HG03066 (cell line): ENCODE measurements at regions not wholly inside any gene's neighbourhood (a gene's known extent, or its start where the extent isn't known, plus 50 kb on each side); places are given as distances from the start of the nearest gene placed in this dataset.

ENCODE experiments used
- ATAC-seq: cut with Tn5 transposase; IDR thresholded peaks from one replicate; pipeline ENCODE4 v1.9.1; 2021; ENCODE audit warnings: low read depth; ENCODE audit not compliant: unreplicated experiment

GRCh38 chr1:219993554-219994433 is 52.5 kb downstream of the EPRS1 start:
- ATAC-seq = no peak

GRCh38 chr1:219991919-219992318 is 54.4 kb downstream of the EPRS1 start:
- no peak for ATAC-seq

DNA sequence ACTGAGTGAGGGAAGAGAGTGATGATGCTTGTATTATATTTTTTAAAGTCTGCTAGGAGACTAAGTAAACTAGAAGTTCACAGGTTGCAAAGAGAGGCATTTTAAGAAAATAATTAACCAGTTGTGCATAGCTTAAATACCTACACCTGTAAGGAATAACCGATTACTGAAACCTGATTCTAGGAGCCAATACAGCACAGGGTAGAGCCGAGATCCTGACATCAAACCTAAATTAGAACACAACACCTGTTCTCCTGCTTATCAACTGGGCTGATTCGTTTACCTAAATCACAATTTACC is 54.8 kb downstream of the EPRS1 start:
- no peak for ATAC-seq

- no peak for ATAC-seq
Measured at GRCh38 chr1:219990782-219991510, 55.4 kb downstream of the EPRS1 start.

DNA sequence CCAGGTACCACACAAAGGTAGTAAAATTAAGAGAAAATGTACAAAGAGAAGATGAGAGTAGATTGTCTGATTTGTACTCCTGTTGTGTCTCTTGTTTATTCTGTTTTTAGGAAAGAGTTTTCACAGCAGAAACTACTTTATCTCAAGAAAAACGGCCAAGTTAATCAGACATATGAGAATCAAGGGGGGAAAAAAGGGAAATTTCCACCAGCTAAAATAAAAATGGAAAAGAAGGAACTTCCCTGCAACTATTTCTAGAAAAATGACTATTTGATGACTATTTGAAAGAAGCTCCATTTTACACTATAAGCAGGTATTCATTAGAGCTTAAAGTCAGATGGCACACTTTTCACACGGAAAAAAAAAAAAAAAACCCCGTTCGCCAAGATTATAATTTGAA is 56.5 kb downstream of the EPRS1 start:
- no peak for ATAC-seq

DNA sequence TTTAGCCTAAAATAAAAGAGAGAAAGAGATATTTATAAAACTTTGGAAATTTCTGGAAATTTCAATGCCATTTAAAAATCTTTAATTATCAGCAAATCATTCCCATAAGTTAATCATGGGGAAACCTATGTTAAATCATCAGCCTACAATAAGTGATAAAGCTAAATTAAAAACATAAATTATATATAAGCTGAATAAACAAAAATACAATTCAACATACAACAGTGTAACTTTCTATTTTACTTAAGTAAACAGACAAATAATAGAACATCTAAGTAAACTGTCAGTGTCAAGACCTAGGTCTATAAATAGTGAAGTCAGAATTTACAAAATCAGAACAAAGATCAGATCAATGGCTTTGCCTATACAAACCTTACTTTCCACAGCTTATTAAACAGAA is 57.5 kb downstream of the EPRS1 start:
- no peak for ATAC-seq

DNA sequence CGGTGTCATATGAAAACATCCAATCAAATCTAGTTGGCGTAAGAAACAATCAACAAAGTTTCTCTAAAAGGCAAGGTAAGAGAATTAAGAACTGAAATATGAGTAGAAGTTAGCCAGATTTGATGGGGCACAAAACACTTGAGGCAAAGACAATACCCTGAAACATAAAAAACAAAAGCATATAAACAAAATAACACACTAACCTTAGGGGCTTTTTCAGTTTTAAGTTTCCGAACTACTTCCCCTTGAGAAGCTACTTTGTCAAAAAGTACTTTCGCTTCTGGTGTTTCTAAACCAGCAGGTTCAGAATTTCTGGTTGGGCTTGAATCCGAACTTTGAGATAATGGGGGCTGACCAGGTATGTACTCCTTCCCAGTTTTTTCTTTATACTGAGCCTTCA is 57.9 kb downstream of the EPRS1 start:
- peak; percentile 66 for ATAC-seq

DNA sequence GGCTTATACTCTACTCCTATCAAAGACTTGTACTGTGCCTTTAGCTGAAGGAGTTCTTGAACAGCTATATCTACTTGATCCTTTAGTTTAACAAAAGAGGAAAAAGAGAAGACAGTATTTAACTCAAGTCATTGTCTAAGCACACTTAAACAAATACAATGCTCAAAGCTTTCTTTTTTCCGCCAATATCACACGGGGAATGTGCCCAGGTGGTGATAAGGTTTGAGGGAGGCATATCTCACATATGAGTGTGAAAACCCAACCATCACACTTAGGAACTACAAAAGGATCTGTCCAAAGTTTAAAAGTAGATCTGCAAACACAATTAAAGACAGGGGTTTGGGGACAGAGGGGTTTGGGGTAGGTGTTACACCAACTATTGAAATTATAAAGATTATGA is 59.0 kb upstream of the SLC30A10 start:
- no peak for ATAC-seq

DNA sequence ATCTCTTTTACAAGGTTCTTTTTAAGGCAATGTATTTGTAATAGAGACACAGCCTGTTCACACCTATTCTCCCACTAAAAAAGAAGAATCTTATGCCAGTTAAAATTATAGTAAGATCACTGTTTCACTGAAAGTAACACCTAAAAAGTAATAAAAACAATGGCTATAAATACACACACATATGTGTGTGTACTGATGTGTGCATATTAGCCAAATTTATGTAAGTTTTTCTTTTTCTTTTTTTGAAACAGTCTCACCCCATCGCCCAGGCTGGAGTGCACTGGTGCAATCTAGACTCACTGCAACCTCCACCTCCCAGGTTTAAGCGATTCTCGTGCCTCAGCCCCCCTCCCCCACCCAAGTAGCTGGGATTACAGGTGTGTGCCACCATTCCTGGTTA is 56.8 kb upstream of the SLC30A10 start:
- peak; percentile 60 for ATAC-seq
